H7 (cell line): ENCODE measurements at regions not wholly inside any gene's neighbourhood (a gene's known extent, or its start where the extent isn't known, plus 50 kb on each side); places are given as distances from the start of the nearest gene placed in this dataset.

Source experiments
- DNase-seq: peaks from one replicate; pipeline ENCODE4 v3.0.0; 2012
- H3K27me3 ChIP-seq: 2 replicates; pipeline ENCODE4 v1.6.0; 2011; ENCODE audit warnings: mild to moderate bottlenecking, low read length; ENCODE audit not compliant: control insufficient read depth, insufficient read depth
- H3K36me3 ChIP-seq: replicated peaks from 2 replicates; pipeline ENCODE4 v1.5.1; 2011; ENCODE audit warnings: low read length; ENCODE audit not compliant: control insufficient read depth, insufficient read depth
- H3K4me3 ChIP-seq: 2 replicates; pipeline ENCODE4 v1.5.1; 2011; ENCODE audit warnings: low read depth, mild to moderate bottlenecking, control low read depth, low read length, moderate library complexity; ENCODE audit not compliant: insufficient read depth

GRCh38 chr17:72342627-72343527 is 222.1 kb downstream of the SOX9 start:
- peak; percentile 59 for DNase-seq
- Histone ChIP-seq H3K4me3 (no peak overlapping the region; the same call in 1 of the 2 replicates), H3K36me3 (no peaks in the 10 kb centered on the region), H3K27me3 (no peaks in the 10 kb centered on the region; the same call in 1 of the 2 replicates)

- no peak for DNase-seq
- H3K36me3 ChIP-seq: no peaks in the 10 kb centered on the region
- H3K4me3 ChIP-seq: no peak overlapping the region
- no peaks in the 10 kb centered on the region; the same call in 1 of the 2 replicates for H3K27me3 ChIP-seq
Observed at GRCh38 chr17:72343911-72344310, 223.1 kb downstream of the SOX9 start.

- no peak for DNase-seq
- H3K27me3 ChIP-seq: no peaks in the 10 kb centered on the region; the same call in 1 of the 2 replicates
- H3K4me3 ChIP-seq: no peak overlapping the region
- no peaks in the 10 kb centered on the region for H3K36me3 ChIP-seq
Observed at GRCh38 chr17:72344613-72345012, 223.8 kb downstream of the SOX9 start.

GRCh38 chr17:72345088-72345487 is 224.3 kb downstream of the SOX9 start:
- no peaks in the 10 kb centered on the region for H3K36me3 ChIP-seq
- no peak overlapping the region for H3K4me3 ChIP-seq
- no peak for DNase-seq
- no peaks in the 10 kb centered on the region; the same call in 1 of the 2 replicates for H3K27me3 ChIP-seq

GRCh38 chr17:72345536-72345935 is 224.7 kb downstream of the SOX9 start:
- no peak for DNase-seq
- no peaks in the 10 kb centered on the region for H3K36me3 ChIP-seq
- H3K4me3 ChIP-seq: no peak overlapping the region
- H3K27me3 ChIP-seq: no peaks in the 10 kb centered on the region; the same call in 1 of the 2 replicates

GRCh38 chr17:72346306-72346705 is 225.5 kb downstream of the SOX9 start:
- Histone ChIP-seq H3K36me3 (no peaks in the 10 kb centered on the region), H3K27me3 (no peaks in the 10 kb centered on the region; the same call in 1 of the 2 replicates), H3K4me3 (no peak overlapping the region)
- no peak for DNase-seq

GRCh38 chr17:72349011-72349410 is 228.2 kb downstream of the SOX9 start:
- Histone ChIP-seq H3K36me3 (no peaks in the 10 kb centered on the region), H3K27me3 (no peaks in the 10 kb centered on the region; the same call in 1 of the 2 replicates), H3K4me3 (no peak overlapping the region)
- DNase-seq: no peak

GRCh38 chr17:72349491-72349995 is 228.7 kb downstream of the SOX9 start:
- H3K27me3 ChIP-seq: no peaks in the 10 kb centered on the region
- no peak for DNase-seq
- H3K36me3 ChIP-seq: no peaks in the 10 kb centered on the region
- no peak overlapping the region for H3K4me3 ChIP-seq

- DNase-seq: no peak
- Histone ChIP-seq H3K36me3 (no peaks in the 10 kb centered on the region), H3K27me3 (no peaks in the 10 kb centered on the region), H3K4me3 (no peak overlapping the region)
Observed at GRCh38 chr17:72350073-72350472, 229.3 kb downstream of the SOX9 start.

GRCh38 chr17:72351365-72351764 is 230.5 kb downstream of the SOX9 start:
- no peak for DNase-seq
- H3K4me3 ChIP-seq: no peak overlapping the region
- no peaks in the 10 kb centered on the region for H3K27me3 ChIP-seq
- no peaks in the 10 kb centered on the region for H3K36me3 ChIP-seq

- Histone ChIP-seq H3K4me3 (no peak overlapping the region), H3K36me3 (no peaks in the 10 kb centered on the region), H3K27me3 (no peaks in the 10 kb centered on the region)
- peak; percentile 69 for DNase-seq
Observed at GRCh38 chr17:72351884-72352346, 231.1 kb downstream of the SOX9 start.

- DNase-seq: no peak
- no peaks in the 10 kb centered on the region for H3K27me3 ChIP-seq
- H3K4me3 ChIP-seq: no peak overlapping the region
Observed at GRCh38 chr17:72353502-72353901, 232.7 kb downstream of the SOX9 start.

GRCh38 chr17:72354071-72354470 is 233.3 kb downstream of the SOX9 start:
- no peak for DNase-seq

More at GRCh38 chr17:72353502-72353901, 232.7 kb downstream of the SOX9 start:
- H3K36me3 ChIP-seq: no peaks in the 10 kb centered on the region

GRCh38 chr17:72357764-72358365 is 237.0 kb downstream of the SOX9 start:
- Histone ChIP-seq H3K27me3 (no peaks in the 10 kb centered on the region), H3K4me3 (no peak overlapping the region), H3K36me3 (no peaks in the 10 kb centered on the region)
- DNase-seq: no peak

More at GRCh38 chr17:72354071-72354470, 233.3 kb downstream of the SOX9 start:
- H3K27me3 ChIP-seq: no peaks in the 10 kb centered on the region
- H3K36me3 ChIP-seq: no peaks in the 10 kb centered on the region
- H3K4me3 ChIP-seq: no peak overlapping the region

- Histone ChIP-seq H3K4me3 (no peak overlapping the region), H3K27me3 (no peaks in the 10 kb centered on the region), H3K36me3 (no peaks in the 10 kb centered on the region)
- no peak for DNase-seq
Observed at GRCh38 chr17:72358465-72358864, 237.6 kb downstream of the SOX9 start.
